ENCODE measurements at regions not wholly inside any gene's neighbourhood (a gene's known extent, or its start where the extent isn't known, plus 50 kb on each side); places are given as distances from the start of the nearest gene placed in this dataset.

GRCh38 chr7:33845991-33846509 lies 59.3 kb upstream of the BMPER start:
- no peak for FAIRE-seq
- Histone ChIP-seq H3K4me2 (ENCODE audit: low read depth, low read length) (no peak overlapping the region), H3K27ac (ENCODE audit: extremely low read length, insufficient read depth, low read length) (no peak overlapping the region), H3K79me2 (ENCODE audit: insufficient read depth, low read length) (no peaks in the 10 kb centered on the region), H3K9ac (ENCODE audit: insufficient read depth, low read depth, low read length) (no peak overlapping the region), H3K36me3 (replicated peaks in 1 of 2; ENCODE audit: control insufficient read depth in 1 of 2, insufficient read depth in 2 of 2, low read length in 2 of 2) (no peaks in the 10 kb centered on the region), H3K4me1 (ENCODE audit: insufficient read depth, low read length) (no peaks in the 10 kb centered on the region), H3K9me3 (ENCODE audit: low read length) (no peaks in the 10 kb centered on the region), H3K4me3 (replicated peaks in 1 of 3; ENCODE audit: insufficient read depth in 1 of 3, low read depth in 2 of 3, low read length in 3 of 3) (no peak overlapping the region), H2AFZ (ENCODE audit: low read length) (no peak overlapping the region), H4K20me1 (ENCODE audit: insufficient read depth, low read length) (no peaks in the 10 kb centered on the region), H3K27me3 (ENCODE audit: control insufficient read depth in 1 of 2, insufficient read depth in 2 of 2, low read length in 2 of 2) (no peaks in the 10 kb centered on the region)
- in situ Hi-C loops (cut with HindIII; ENCODE audit: extremely low pct_ligation_motif_present, low pct_unique_long_range_greater_than_20kb): no loop called here
- 49% methylated on average over 5 of the region's 11 CpGs for WGBS (ENCODE audit: low lambda C conversion rate)
- intact Hi-C loops (cut with micrococcal nuclease; ENCODE audit: unreplicated experiment): no loop called here
- ChIA-PET CTCF (ENCODE audit: low intra/inter-chr PET ratio, low total read pairs) (no interaction called here), POLR2A (no interaction called here)
- no peak for DNase-seq (ENCODE audit: low spot score)
- no peak for ATAC-seq
- no peak for TF ChIP-seq ZNF282 (IDR thresholded peaks at IDR 0.05; ENCODE audit: partially characterized antibody)
- TF ChIP-seq HOXA5 (CRISPR knock-in tag; IDR thresholded peaks at IDR 0.05): no peak
- no peak for TF ChIP-seq NFRKB (IDR thresholded peaks at IDR 0.05)
- no peak for TF ChIP-seq STAT5B (CRISPR knock-in tag; IDR thresholded peaks at IDR 0.05)
- no peak for TF ChIP-seq RFX3 (CRISPR knock-in tag; IDR thresholded peaks at IDR 0.05)
- TF ChIP-seq RFXANK (CRISPR knock-in tag; IDR thresholded peaks at IDR 0.05): no peak
- TF ChIP-seq BCLAF1 (IDR thresholded peaks at IDR 0.05): no peak
- no peak for TF ChIP-seq ZNF276 (CRISPR knock-in tag; IDR thresholded peaks at IDR 0.05; ENCODE audit: low read depth)
- no peak for TF ChIP-seq TRAFD1 (CRISPR knock-in tag; IDR thresholded peaks at IDR 0.05; ENCODE audit: borderline replicate concordance)
- TF ChIP-seq ZNF354B (CRISPR knock-in tag; IDR thresholded peaks at IDR 0.05): no peak
- TF ChIP-seq NFIB (CRISPR knock-in tag; IDR thresholded peaks at IDR 0.05; ENCODE audit: borderline replicate concordance): no peak
- no peak for TF ChIP-seq MYC (CRISPR knock-in tag; IDR thresholded peaks at IDR 0.05; ENCODE audit: borderline replicate concordance)
- TF ChIP-seq RAD21 (CRISPR knock-in tag; IDR thresholded peaks at IDR 0.05): no peak
- no peak for TF ChIP-seq ZNF790 (CRISPR knock-in tag; IDR thresholded peaks at IDR 0.05; ENCODE audit: borderline replicate concordance)
- TF ChIP-seq GRHL1 (CRISPR knock-in tag; conservative IDR thresholded peaks at IDR 0.05): no peak
- no peak for TF ChIP-seq ZNF10 (CRISPR knock-in tag; IDR thresholded peaks at IDR 0.05; ENCODE audit: borderline replicate concordance, low read depth)
- TF ChIP-seq CBX1 (IDR thresholded peaks at IDR 0.05; ENCODE audit: low read depth): no peak
- TF ChIP-seq PRMT3 (CRISPR knock-in tag; IDR thresholded peaks at IDR 0.05; ENCODE audit: borderline replicate concordance, low read depth): no peak
- BruUV-seq (replicated peaks): no TSS peak

Measured in HepG2 (cell line).